Muscle of leg (tissue), 3 donors: ENCODE measurements at regions not wholly inside any gene's neighbourhood (a gene's known extent, or its start where the extent isn't known, plus 50 kb on each side); places are given as distances from the start of the nearest gene placed in this dataset.

Experiments
- DNase-seq: peaks from one replicate; pipeline ENCODE4 v3.0.0; 2013
- H3K27ac ChIP-seq: one replicate; pipeline ENCODE4 v1.5.1; 2013; ENCODE audit warnings: mild to moderate bottlenecking, low read length, control low read depth
- H3K27me3 ChIP-seq: one replicate; pipeline ENCODE4 v1.6.1; 2013; ENCODE audit warnings: low read length; ENCODE audit not compliant: control insufficient read depth, insufficient read depth
- H3K36me3 ChIP-seq: one replicate; pipeline ENCODE4 v1.6.1; 2013; ENCODE audit warnings: low read length; ENCODE audit not compliant: control insufficient read depth, insufficient read depth
- H3K4me1 ChIP-seq: one replicate; pipeline ENCODE4 v1.6.1; 2013; ENCODE audit warnings: low read length; ENCODE audit not compliant: control insufficient read depth, insufficient read depth
- H3K4me3 ChIP-seq: one replicate; pipeline ENCODE4 v1.5.1; 2013; ENCODE audit warnings: low read length, control low read depth
- H3K9me3 ChIP-seq: replicated peaks from 2 replicates; pipeline ENCODE4 v1.6.1; 2013; ENCODE audit warnings: low read depth, low read length; ENCODE audit not compliant: control insufficient read depth
- WGBS: methylation state at CpG from one replicate; pipeline ENCODE4 v1.1.5; 2013; ENCODE audit warnings: missing lambda C conversion rate; ENCODE audit not compliant: insufficient coverage; 5-methylcytosine and 5-hydroxymethylcytosine counted together

DNA sequence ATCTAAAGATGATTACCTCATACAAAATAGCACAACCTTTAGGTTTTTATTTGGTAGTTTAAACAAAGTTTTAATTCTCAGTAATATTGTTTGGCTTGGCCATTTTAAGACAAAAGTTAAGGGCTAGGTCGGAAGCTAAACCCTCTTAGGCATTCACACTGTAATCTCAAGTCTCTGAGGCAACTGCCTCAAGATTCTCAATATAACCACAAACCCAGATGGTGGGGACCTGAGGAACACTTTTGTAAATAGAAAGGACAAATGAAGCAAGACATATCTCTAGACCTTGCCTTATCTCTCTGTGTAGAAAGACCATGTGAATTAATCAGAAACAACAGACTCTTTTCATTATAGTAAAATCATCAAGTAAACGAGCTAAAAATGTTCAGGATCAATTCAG, 500.2 kb upstream of the CDH6 start:
- DNase-seq, result no peak
- no CpG with 5 or more reads among the region's 2 CpGs for WGBS
- Histone ChIP-seq H3K27ac (no peak overlapping the region), H3K9me3 (peaks cover under 1% of the 10 kb centered on the region), H3K27me3 (no peaks in the 10 kb centered on the region), H3K4me3 (no peak overlapping the region), H3K36me3 (no peaks in the 10 kb centered on the region), H3K4me1 (no peaks in the 10 kb centered on the region)

DNA sequence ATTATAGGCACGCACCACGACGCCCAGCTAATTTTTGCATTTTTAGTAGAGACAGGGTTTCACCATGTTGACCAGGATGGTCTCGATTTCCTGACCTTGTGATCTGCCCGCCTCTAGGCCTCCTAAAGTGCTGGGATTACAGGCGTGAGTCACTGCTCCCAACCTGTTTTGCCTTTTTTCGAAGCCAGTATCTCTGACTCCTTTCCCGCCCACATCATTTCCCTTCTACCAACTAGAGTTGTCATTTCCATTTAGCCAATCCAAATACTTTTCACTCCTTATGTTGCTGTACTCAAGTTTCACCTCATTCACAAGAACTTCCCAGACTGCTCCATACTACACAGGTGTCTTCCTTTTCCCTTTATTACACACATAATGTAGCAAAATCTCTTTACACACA, 502.6 kb upstream of the CDH6 start:
- Histone ChIP-seq H3K36me3 (no peaks in the 10 kb centered on the region), H3K27ac (no peak overlapping the region), H3K27me3 (no peaks in the 10 kb centered on the region), H3K9me3 (no peaks in the 10 kb centered on the region), H3K4me1 (no peaks in the 10 kb centered on the region), H3K4me3 (no peak overlapping the region)
- WGBS, result 77% methylated on average over 6 of the region's 8 CpGs
- DNase-seq, result no peak

DNA sequence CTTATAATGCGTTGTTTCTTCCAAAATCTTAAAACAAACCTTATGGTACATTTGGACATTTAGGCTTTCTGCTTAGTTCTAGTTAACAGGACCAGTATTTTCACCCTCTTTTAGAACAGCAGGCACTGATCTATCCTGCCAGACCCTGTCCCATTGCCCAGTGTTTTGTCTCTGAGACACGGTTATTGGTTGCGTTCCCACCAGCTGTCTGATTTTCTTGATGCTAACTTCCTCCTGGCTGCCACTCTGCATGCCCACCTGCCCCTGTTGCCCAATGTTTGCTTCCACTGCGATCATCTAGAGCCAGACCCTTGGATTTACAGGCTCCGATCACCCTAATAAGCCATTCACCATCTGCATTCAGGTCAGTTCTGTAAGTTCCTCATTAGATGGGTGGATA, 506.0 kb upstream of the CDH6 start:
- no peaks in the 10 kb centered on the region for H3K4me1 ChIP-seq
- H3K4me3 ChIP-seq, result no peak overlapping the region
- H3K27ac ChIP-seq, result no peak overlapping the region
- no peaks in the 10 kb centered on the region for H3K9me3 ChIP-seq
- H3K36me3 ChIP-seq, result no peaks in the 10 kb centered on the region
- 86% methylated on average over 3 of the region's 5 CpGs for WGBS
- no peak for DNase-seq
- no peaks in the 10 kb centered on the region for H3K27me3 ChIP-seq

DNA sequence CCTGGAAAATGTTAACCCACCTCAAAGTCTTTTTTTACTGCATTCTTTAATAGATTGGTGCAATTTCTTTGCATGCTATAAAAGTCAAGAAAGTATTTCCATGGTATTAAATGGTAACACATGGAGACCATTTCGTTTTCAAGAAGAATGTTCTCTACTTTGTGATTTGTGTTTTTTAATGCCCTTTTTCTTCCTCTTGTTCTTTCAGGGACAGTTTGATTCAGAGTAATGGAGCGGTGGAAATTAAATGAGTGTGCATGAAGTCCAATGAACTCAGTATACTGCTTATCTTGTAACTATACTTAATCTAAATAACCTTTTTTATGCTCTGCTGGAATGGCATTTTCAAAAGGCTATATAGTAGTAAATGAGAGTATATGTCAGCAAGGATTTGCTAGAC, 507.0 kb upstream of the CDH6 start:
- DNase-seq, result no peak
- no peaks in the 10 kb centered on the region for H3K36me3 ChIP-seq
- no peaks in the 10 kb centered on the region for H3K27me3 ChIP-seq
- no peaks in the 10 kb centered on the region for H3K9me3 ChIP-seq
- no peaks in the 10 kb centered on the region for H3K4me1 ChIP-seq
- WGBS, result no CpG with 5 or more reads among the region's 2 CpGs
- H3K27ac ChIP-seq, result no peak overlapping the region
- no peak overlapping the region for H3K4me3 ChIP-seq

DNA sequence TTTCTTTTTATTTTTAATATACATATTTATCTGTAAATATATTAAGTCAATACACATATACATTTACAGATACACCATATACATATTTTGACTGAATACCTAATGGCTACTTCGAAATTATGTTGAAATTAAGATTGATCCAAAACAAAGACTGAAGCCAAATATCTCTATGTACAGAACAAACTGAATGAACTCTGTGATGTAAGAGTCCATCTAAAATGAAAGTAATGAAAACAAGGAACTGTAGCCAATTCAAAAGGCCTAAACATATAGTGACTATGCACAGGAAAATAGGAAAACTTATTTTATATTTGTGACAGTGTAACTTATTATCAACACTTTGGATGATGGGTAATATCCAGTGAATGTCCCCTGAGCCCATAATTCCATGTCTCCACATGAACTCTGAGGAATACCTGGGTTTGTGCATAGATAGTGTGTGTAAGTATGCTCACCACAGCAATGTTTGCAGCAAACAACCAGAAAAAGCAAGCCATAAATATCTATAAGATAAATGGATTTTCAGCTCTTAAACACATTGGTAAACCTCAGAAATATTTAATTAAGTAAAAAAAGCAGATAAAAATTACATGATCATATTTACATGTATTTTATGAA, 517.2 kb upstream of the CDH6 start:
- Histone ChIP-seq H3K27me3 (no peaks in the 10 kb centered on the region), H3K9me3 (peaks cover 7% of the 10 kb centered on the region), H3K4me1 (no peaks in the 10 kb centered on the region), H3K4me3 (no peak overlapping the region), H3K36me3 (no peaks in the 10 kb centered on the region), H3K27ac (no peak overlapping the region)
- no peak for DNase-seq
- no CpG with 5 or more reads among the region's 1 CpG for WGBS

DNA sequence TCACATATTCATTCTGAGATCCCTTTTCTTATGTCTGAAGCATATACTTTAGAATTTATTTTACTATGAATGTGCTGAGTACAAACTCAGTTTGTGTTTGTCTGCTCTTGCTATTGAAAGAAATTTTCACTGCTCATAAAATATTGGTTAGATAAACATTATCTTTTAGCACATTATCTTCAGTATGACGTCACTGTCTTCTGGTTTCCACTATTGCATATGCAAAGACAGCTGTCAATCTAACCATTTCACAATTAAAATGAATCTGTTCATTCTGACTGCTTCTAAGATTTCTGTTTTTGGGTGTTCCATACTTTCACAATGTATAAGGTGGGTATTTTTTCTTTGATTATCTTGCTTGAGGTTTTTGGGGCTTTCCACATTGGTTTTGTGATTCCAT, 526.2 kb upstream of the CDH6 start:
- no peak for DNase-seq
- WGBS, result no CpG with 5 or more reads among the region's 1 CpG
- Histone ChIP-seq H3K4me3 (no peak overlapping the region), H3K27ac (no peak overlapping the region), H3K4me1 (no peaks in the 10 kb centered on the region), H3K27me3 (no peaks in the 10 kb centered on the region), H3K9me3 (peaks cover 2% of the 10 kb centered on the region), H3K36me3 (no peaks in the 10 kb centered on the region)

DNA sequence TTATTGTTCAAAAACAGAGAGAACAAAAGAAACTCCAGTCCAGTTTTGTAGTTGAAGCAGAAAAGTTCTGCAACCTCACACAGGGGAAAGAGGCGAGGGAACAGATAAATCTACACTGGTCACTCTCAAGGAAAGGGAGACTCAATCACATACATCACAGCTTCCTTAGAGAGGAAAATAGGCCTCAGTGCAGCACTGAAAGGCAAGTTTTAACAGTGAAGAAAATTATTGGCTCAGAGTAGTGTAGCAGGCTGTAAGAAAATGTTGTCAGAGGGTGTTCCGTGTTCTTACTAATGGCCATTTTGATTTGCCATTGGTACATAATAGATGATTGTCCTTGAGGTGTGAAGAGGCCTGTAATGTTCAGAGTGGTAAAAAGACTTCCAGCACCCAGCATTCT, 530.0 kb upstream of the CDH6 start:
- Histone ChIP-seq H3K4me3 (no peak overlapping the region), H3K36me3 (no peaks in the 10 kb centered on the region), H3K27me3 (no peaks in the 10 kb centered on the region), H3K27ac (no peak overlapping the region), H3K9me3 (peaks cover 2% of the 10 kb centered on the region), H3K4me1 (no peaks in the 10 kb centered on the region)
- WGBS, result 40% methylated on average over 1 of the region's 2 CpGs
- DNase-seq, result no peak

DNA sequence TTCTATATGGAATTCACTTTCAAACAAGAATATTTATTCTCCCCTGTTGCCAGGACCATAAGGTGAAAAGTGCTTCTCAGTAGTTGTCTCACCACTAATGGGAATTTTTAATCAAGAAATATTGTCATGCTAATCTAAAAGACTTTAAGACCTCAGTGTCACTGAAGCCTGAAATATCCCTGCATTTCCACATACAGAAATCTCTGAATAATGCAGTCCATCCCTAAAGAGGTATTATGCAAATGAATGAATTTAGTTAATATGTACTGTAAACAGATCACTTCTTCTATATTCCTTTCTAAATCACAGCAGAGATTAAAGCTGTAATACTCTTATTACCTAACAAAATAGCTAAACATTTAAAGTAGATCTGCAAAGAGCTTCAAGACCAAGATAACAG, 531.1 kb upstream of the CDH6 start:
- peaks cover 2% of the 10 kb centered on the region for H3K9me3 ChIP-seq
- H3K4me3 ChIP-seq, result no peak overlapping the region
- H3K27me3 ChIP-seq, result no peaks in the 10 kb centered on the region
- H3K36me3 ChIP-seq, result no peaks in the 10 kb centered on the region
- no peaks in the 10 kb centered on the region for H3K4me1 ChIP-seq
- no peak for DNase-seq
- H3K27ac ChIP-seq, result no peak overlapping the region

DNA sequence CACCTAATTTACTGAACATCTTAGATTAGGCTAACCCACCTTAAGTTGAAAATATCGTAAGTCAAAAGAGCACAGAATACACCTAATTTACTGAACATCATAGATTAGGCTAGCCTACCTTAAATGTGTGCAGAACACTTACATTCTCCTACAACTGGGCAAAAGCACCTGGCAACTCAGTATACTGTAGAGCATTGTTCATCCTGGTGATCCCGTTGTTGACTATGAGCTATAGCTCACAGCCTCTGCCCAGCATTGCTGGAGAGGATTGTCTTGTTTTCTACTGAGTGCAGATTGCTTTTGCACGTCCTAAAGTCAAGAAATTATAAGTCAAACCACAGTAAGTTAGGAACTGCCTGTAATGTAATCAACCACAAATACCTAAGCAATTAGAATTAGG, 531.8 kb upstream of the CDH6 start:
- H3K27ac ChIP-seq, result no peak overlapping the region
- no CpG with 5 or more reads among the region's 3 CpGs for WGBS
- no peaks in the 10 kb centered on the region for H3K27me3 ChIP-seq
- no peak for DNase-seq
- H3K4me3 ChIP-seq, result no peak overlapping the region
- H3K9me3 ChIP-seq, result peaks cover 2% of the 10 kb centered on the region
- H3K4me1 ChIP-seq, result no peaks in the 10 kb centered on the region
- no peaks in the 10 kb centered on the region for H3K36me3 ChIP-seq

DNA sequence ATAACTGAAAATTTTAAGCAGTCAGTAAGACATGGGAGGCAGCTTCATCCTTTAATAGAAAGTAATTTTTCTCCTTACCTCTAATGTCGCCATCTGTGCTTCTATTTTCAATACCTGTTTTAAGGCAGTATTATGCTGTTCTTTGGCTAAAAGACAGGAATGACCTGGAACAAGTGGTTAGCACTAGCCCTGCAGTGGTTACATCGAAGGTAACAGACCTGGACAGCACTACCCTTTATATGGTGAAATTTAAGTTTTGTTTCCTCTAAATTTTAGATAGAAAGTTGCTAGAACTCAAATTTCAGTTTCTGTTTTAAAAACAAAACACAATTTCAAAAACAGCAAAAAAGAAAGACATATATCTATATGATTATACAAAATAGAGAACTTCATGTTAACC, 534.1 kb upstream of the CDH6 start:
- no peaks in the 10 kb centered on the region for H3K27me3 ChIP-seq
- H3K4me3 ChIP-seq, result no peak overlapping the region
- H3K36me3 ChIP-seq, result no peaks in the 10 kb centered on the region
- no peak for DNase-seq
- no peaks in the 10 kb centered on the region for H3K4me1 ChIP-seq
- peaks cover 2% of the 10 kb centered on the region for H3K9me3 ChIP-seq
- WGBS, result no CpG with 5 or more reads among the region's 2 CpGs
- no peak overlapping the region for H3K27ac ChIP-seq

DNA sequence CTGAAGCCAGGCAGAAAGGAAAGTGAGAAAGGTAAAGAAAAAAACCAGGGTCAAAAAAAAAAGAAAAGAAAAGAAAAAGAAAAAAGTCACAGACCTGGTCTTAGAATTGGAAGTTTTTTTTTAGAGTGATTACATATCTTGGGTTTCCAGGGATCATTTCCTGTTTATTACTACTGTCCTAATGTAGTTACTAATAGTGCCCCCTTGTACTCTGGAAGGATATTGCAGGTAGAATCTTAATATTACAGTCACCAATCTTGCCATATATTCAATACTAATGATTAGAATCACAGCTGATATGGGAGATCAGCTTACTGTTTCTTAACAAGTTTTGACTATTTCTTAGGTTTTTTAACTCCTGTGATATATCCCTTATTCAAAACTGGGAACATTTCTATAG, 543.2 kb upstream of the CDH6 start:
- no peak overlapping the region for H3K27ac ChIP-seq
- H3K4me3 ChIP-seq, result no peak overlapping the region

More for the DNA sequence above, 543.2 kb upstream of the CDH6 start:
- no peak for DNase-seq
- H3K27me3 ChIP-seq, result no peaks in the 10 kb centered on the region
- H3K4me1 ChIP-seq, result no peaks in the 10 kb centered on the region
- H3K36me3 ChIP-seq, result no peaks in the 10 kb centered on the region
- H3K9me3 ChIP-seq, result no peaks in the 10 kb centered on the region
